ENCODE measurements at regions not wholly inside any gene's neighbourhood (a gene's known extent, or its start where the extent isn't known, plus 50 kb on each side); places are given as distances from the start of the nearest gene placed in this dataset.

DNA sequence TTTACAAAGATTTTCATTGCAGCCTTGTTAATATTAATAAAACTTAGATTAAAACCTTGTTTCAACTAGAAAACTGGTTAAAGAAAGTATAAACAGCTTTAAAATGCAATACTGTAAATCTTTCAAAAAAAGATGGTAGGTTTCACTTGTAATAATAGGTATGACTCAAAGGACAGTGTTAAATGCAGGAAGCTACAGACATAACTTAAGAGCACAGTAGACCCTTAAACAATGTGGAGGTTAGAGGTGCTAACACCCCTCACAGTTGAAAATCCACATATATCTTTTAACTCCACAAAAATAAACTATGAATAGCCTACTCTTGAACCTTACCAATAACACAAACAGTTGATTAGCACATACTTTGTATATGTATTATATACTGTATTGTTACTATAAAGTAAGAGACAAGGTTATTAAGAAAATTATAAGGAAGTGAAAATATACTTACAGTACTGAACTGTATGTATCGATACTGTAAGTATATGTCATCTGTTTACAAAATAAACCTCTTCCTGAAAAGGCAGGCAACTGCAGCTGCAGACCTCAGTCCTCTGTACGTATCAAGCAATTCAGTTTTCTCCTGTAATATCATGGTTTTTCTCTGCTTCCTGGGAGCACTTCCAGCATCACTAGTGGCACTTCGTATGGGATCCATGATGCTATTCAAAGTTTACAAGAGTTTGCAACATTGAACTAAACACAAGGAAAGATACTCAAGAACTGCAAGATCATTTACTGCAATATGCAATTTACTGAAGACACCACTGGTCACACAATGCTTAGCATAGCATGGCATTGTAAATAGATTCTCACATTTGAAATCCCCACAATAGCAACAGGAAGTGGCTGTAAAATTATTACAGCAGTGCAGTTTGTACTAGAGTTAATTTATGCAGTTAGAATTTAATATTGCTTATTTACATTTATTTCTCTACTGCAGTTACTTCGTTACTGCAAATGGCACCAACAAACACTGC lies 610.5 kb upstream of the LRRTM4 start:
- TF ChIP-seq, protein P1, sequence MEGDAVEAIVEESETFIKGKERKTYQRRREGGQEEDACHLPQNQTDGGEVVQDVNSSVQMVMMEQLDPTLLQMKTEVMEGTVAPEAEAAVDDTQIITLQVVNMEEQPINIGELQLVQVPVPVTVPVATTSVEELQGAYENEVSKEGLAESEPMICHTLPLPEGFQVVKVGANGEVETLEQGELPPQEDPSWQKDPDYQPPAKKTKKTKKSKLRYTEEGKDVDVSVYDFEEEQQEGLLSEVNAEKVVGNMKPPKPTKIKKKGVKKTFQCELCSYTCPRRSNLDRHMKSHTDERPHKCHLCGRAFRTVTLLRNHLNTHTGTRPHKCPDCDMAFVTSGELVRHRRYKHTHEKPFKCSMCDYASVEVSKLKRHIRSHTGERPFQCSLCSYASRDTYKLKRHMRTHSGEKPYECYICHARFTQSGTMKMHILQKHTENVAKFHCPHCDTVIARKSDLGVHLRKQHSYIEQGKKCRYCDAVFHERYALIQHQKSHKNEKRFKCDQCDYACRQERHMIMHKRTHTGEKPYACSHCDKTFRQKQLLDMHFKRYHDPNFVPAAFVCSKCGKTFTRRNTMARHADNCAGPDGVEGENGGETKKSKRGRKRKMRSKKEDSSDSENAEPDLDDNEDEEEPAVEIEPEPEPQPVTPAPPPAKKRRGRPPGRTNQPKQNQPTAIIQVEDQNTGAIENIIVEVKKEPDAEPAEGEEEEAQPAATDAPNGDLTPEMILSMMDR (IDR thresholded peaks at IDR 0.05; ENCODE audit: borderline replicate concordance, extremely low read depth, insufficient read depth) = no peak
- Histone ChIP-seq H3K9me3 (ENCODE audit: control insufficient read depth in 2 of 3, insufficient read depth in 1 of 3, low read length in 3 of 3) (no peaks in the 10 kb centered on the region), H3K27ac (ENCODE audit: low read depth in 2 of 2, low read length in 2 of 2) (no peak overlapping the region), H3K27me3 (ENCODE audit: control insufficient read depth, insufficient read depth, low read length) (no peaks in the 10 kb centered on the region), H3K4me1 (ENCODE audit: control insufficient read depth in 2 of 3, insufficient read depth in 2 of 3, low read depth in 1 of 3, low read length in 3 of 3) (no peaks in the 10 kb centered on the region), H3K9ac (ENCODE audit: low read length in 3 of 3) (no peak overlapping the region), H3K36me3 (ENCODE audit: control insufficient read depth in 2 of 3, insufficient read depth in 3 of 3, low read length in 3 of 3) (no peaks in the 10 kb centered on the region), H3K4me3 (ENCODE audit: low read length in 3 of 3) (no peak overlapping the region)
- DNase-seq (no peak), FAIRE-seq (no peak)
- intact Hi-C loops (cut with DNase I) = no loop called here

DNA sequence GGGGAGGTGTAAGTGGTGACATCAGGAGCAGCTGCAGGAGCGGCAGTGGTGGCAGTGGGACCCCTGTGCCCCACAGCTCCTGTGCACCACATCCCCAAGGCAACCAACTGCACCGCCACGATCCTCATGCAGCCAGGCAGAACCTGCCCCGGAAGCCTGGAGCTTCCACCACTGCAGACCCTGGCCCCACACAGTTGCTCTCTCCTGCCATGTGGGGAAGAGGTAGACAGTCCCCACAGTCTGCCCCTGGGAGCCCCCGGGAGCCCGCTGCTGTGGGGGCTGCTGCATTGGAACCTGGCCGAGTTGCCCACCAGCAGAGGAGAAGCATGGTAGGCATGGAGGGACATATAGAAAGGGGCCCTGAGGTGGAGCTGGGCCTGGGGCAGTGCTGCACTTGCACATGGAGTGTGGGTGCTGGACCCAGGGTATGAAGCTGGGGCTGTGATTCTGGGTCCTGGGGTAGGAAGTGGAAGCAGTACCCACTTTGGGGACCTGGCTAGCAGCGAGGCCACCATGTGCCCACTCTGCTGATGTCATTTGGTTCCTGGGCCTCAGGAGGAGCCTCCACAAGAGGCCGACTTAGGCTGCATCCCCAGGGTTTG lies 623.3 kb upstream of the LRRTM4 start:
- Histone ChIP-seq H3K9ac (ENCODE audit: low read length in 3 of 3) (no peak overlapping the region), H3K27ac (ENCODE audit: low read depth in 2 of 2, low read length in 2 of 2) (no peak overlapping the region), H3K36me3 (ENCODE audit: control insufficient read depth in 2 of 3, insufficient read depth in 3 of 3, low read length in 3 of 3) (no peaks in the 10 kb centered on the region), H3K4me1 (ENCODE audit: control insufficient read depth in 2 of 3, insufficient read depth in 2 of 3, low read depth in 1 of 3, low read length in 3 of 3) (no peaks in the 10 kb centered on the region), H3K27me3 (ENCODE audit: control insufficient read depth, insufficient read depth, low read length) (no peaks in the 10 kb centered on the region), H3K9me3 (ENCODE audit: control insufficient read depth in 2 of 3, insufficient read depth in 1 of 3, low read length in 3 of 3) (no peaks in the 10 kb centered on the region), H3K4me3 (ENCODE audit: low read length in 3 of 3) (no peak overlapping the region)
- DNase-seq (no peak), FAIRE-seq (no peak)
- intact Hi-C loops (cut with DNase I) = no loop called here
- TF ChIP-seq, protein P1 (IDR thresholded peaks at IDR 0.05; ENCODE audit: borderline replicate concordance, extremely low read depth, insufficient read depth) = no peak

DNA sequence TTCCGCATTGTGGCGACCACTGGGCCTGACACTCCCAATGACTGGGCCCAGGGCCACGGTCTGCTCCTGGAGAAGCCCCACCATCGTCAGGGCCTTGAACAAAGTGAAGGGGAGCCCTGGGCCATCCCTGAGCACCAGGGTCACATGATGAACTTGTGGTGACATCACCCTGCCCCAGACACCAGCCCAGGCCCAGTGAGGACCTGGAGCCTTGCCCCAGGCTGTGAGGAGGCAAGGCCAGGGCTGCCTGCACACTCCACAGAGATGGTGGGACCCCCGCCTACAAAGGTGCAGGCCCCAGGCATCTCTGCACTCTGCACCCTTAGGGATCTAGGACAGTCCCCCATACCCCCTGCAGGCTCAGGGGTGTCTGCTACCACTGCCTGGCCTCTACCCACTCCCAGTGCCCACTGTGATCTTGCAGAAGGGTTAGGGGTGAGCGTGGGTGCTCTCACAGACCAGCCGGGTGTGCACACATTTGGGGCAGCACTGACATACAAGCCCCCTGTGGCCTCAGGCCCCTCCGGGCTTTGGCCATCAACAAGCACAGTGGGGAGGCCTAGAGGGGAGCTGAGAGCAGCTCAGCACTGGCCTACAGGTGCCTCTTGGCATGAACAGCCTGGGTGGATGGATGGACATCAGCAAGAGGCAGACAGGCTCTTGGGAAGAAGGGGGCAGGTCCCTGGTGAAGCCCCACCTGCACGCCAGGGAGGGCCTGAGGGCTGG lies 624.0 kb upstream of the LRRTM4 start:
- Histone ChIP-seq H3K36me3 (ENCODE audit: control insufficient read depth in 2 of 3, insufficient read depth in 3 of 3, low read length in 3 of 3) (no peaks in the 10 kb centered on the region), H3K27me3 (ENCODE audit: control insufficient read depth, insufficient read depth, low read length) (no peaks in the 10 kb centered on the region), H3K9me3 (ENCODE audit: control insufficient read depth in 2 of 3, insufficient read depth in 1 of 3, low read length in 3 of 3) (no peaks in the 10 kb centered on the region), H3K4me1 (ENCODE audit: control insufficient read depth in 2 of 3, insufficient read depth in 2 of 3, low read depth in 1 of 3, low read length in 3 of 3) (no peaks in the 10 kb centered on the region), H3K9ac (ENCODE audit: low read length in 3 of 3) (no peak overlapping the region), H3K27ac (ENCODE audit: low read depth in 2 of 2, low read length in 2 of 2) (no peak overlapping the region), H3K4me3 (ENCODE audit: low read length in 3 of 3) (no peak overlapping the region)
- intact Hi-C loops (cut with DNase I) = no loop called here
- DNase-seq = peak in 1 of 5 donors; percentile 62
- FAIRE-seq = no peak
- TF ChIP-seq, protein P1 (IDR thresholded peaks at IDR 0.05; ENCODE audit: borderline replicate concordance, extremely low read depth, insufficient read depth) = no peak

Data from kidney (tissue), 13 donors.